ENCODE measurements at regions not wholly inside any gene's neighbourhood (a gene's known extent, or its start where the extent isn't known, plus 50 kb on each side); places are given as distances from the start of the nearest gene placed in this dataset.

DNA sequence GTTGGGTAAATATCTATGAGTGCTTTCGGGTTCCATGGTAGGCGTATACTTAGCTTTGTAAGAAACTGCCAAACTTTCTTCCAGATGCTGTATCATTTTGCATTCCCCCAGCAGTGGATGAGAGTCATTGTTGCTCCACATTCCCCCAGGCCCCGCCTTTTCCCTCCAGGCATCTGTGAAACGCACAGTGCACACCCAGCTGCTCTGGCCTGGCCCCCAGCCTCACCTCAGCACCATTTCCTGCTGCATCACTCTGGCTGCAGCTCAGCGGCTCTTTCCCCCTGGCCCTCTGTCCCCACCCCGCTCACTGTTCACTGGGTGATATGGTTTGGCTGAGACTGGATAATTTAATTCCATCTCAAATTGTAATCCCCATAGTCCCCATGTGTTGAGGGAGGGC is 76.6 kb upstream of the SPTLC1 start:
- Histone ChIP-seq H4K20me1 (replicated peaks; ENCODE audit: control insufficient read depth, extremely low read depth, insufficient read depth, low read length) (no peaks in the 10 kb centered on the region), H3K27me3 (ENCODE audit: control insufficient read depth in 2 of 2, insufficient read depth in 2 of 2, low read length in 2 of 2) (peaks cover 2 to 6% of the 10 kb centered on the region in 2 experiments), H3K9me3 (replicated peaks; ENCODE audit: control insufficient read depth, insufficient read depth, low read length) (no peaks in the 10 kb centered on the region), H3K27ac (ENCODE audit: insufficient read depth, low read depth, low read length) (no peak overlapping the region), H3K9me1 (replicated peaks; ENCODE audit: control insufficient read depth, extremely low read depth, insufficient read depth, low read length) (no peaks in the 10 kb centered on the region), H3K36me3 (ENCODE audit: control insufficient read depth in 2 of 2, extremely low read depth in 1 of 2, insufficient read depth in 2 of 2, low read length in 2 of 2) (no peaks in the 10 kb centered on the region), H3K9ac (replicated peaks; ENCODE audit: extremely low read depth, insufficient read depth, low read length) (no peak overlapping the region), H2AFZ (ENCODE audit: low read depth, low read length) (no peak overlapping the region), H3K4me1 (ENCODE audit: control insufficient read depth, extremely low read depth, insufficient read depth, low read length) (no peaks in the 10 kb centered on the region), H3K79me2 (ENCODE audit: control insufficient read depth, insufficient read depth, low read length) (no peaks in the 10 kb centered on the region), H3K4me3 (replicated peaks in 1 of 3; ENCODE audit: insufficient read depth in 1 of 3, low read depth in 1 of 3, low read length in 3 of 3) (no peak overlapping the region), H3K4me2 (ENCODE audit: insufficient read depth, low read length) (no peak overlapping the region)
- POLR2A ChIA-PET: no interaction called here
- intact Hi-C loops (cut with micrococcal nuclease): no loop called here
- TF ChIP-seq POLR2A (IDR thresholded peaks at IDR 0.05; ENCODE audit: low read depth, low read length) (no peak), MYC (IDR thresholded peaks at IDR 0.05; ENCODE audit: low read depth, low read length) (no peak), MAX (IDR thresholded peaks at IDR 0.05; ENCODE audit: insufficient read depth, insufficient read length) (no peak), FOS (IDR thresholded peaks at IDR 0.05; ENCODE audit: borderline replicate concordance, insufficient read depth, low read length) (no peak), GATA2 (IDR thresholded peaks at IDR 0.05; ENCODE audit: insufficient read depth, insufficient read length, low read depth, low read length) (no peak), CTCF (IDR thresholded peaks at IDR 0.05; ENCODE audit: extremely low read depth in 1 of 2, insufficient read depth in 1 of 2, low read depth in 1 of 2, low read length in 2 of 2) (no peak), EZH2 (IDR thresholded peaks at IDR 0.05; ENCODE audit: borderline replicate concordance, low read depth, low read length, severe bottlenecking) (no peak), POLR2AphosphoS5 (IDR thresholded peaks at IDR 0.05; ENCODE audit: insufficient read depth, low read depth, low read length) (no peak)
- FAIRE-seq (no peak), DNase-seq (ENCODE audit: low read depth, low spot score) (no peak)
- no TSS peak for BruUV-seq (replicated peaks)
- dilution Hi-C loops (cut with MboI; ENCODE audit: extremely low pct_ligation_motif_present, low sequenced_read_pairs): no loop called here
- CTCF ChIA-PET: interaction anchor here (1.0 to 3.7 kb wide), 2 partner anchors 51 kb away, joined by 5 to 19 read pairs; no protein-coding TSS in a partner anchor

All from endothelial cell of umbilical vein (primary cell).